SK-N-MC (cell line): ENCODE measurements at regions not wholly inside any gene's neighbourhood (a gene's known extent, or its start where the extent isn't known, plus 50 kb on each side); places are given as distances from the start of the nearest gene placed in this dataset.

Experiments used
- DNase-seq: peaks from one replicate; pipeline ENCODE4 v3.0.0-alpha.2; 2011; ENCODE audit warnings: low read depth, low spot score
- H3K27ac ChIP-seq: fragments of 200-600 bp; sonication (generic); 2 replicates; pipeline ENCODE4 v1.5.1; 2016; ENCODE audit warnings: mixed run types
- H3K36me3 ChIP-seq: fragments of 200-600 bp; sonication (generic); 2 replicates; pipeline ENCODE4 v1.6.1; 2017; ENCODE audit warnings: antibody characterized with exemption, low read length, mixed read lengths; ENCODE audit not compliant: insufficient read depth
- H3K4me3 ChIP-seq: fragments of 200-600 bp; sonication (generic); 2 replicates; pipeline ENCODE4 v1.5.1; 2016
- H3K9ac ChIP-seq: fragments of 200-600 bp; sonication (generic); 2 replicates; pipeline ENCODE4 v1.8.0; 2017; ENCODE audit warnings: mixed run types, mixed read lengths; ENCODE audit not compliant: insufficient read length
- H3K9me3 ChIP-seq: fragments of 200-600 bp; sonication (generic); 2 replicates; pipeline ENCODE4 v1.6.1; 2017; ENCODE audit warnings: low read depth, mild to moderate bottlenecking, antibody characterized with exemption, low read length, moderate library complexity, mixed read lengths
- EZH2 ChIP-seq: fragments of 200-600 bp; sonication (generic); IDR thresholded peaks from one replicate; pipeline ENCODE4 v1.6.1; 2017; ENCODE audit warnings: antibody characterized with exemption
- FOXP2 ChIP-seq: optimal IDR thresholded peaks from 2 replicates; pipeline ENCODE3; 2011; ENCODE audit warnings: mild to moderate bottlenecking, moderate library complexity; ENCODE audit not compliant: insufficient read depth; ENCODE audit errors: extremely low read length, control extremely low read depth
- POLR2AphosphoS5 ChIP-seq: IDR thresholded peaks from 2 replicates; pipeline ENCODE4 v1.6.1; 2012; ENCODE audit warnings: mild to moderate bottlenecking, low read depth, low read length, borderline replicate concordance

GRCh38 chr2:16293398-16293797 is 353.0 kb downstream of the MYCN start:
- no peak for DNase-seq
- TF ChIP-seq EZH2: no peak
- TF ChIP-seq FOXP2: no peak
- TF ChIP-seq POLR2AphosphoS5: no peak
- Histone ChIP-seq H3K4me3 (no peak overlapping the region), H3K36me3 (no peaks in the 10 kb centered on the region), H3K27ac (no peak overlapping the region), H3K9me3 (no peaks in the 10 kb centered on the region), H3K9ac (no peak overlapping the region)

- Histone ChIP-seq H3K27ac (no peak overlapping the region), H3K9ac (no peak overlapping the region), H3K4me3 (no peak overlapping the region), H3K36me3 (no peaks in the 10 kb centered on the region), H3K9me3 (no peaks in the 10 kb centered on the region)
- TF ChIP-seq POLR2AphosphoS5 (no peak), EZH2 (no peak)
- no peak for DNase-seq
These were observed 351.6 kb downstream of the MYCN start for GRCh38 chr2:16291731-16292550.

GRCh38 chr2:16291226-16291625 is 350.9 kb downstream of the MYCN start:
- H3K9me3 ChIP-seq: no peaks in the 10 kb centered on the region
- no peak overlapping the region for H3K9ac ChIP-seq
- H3K4me3 ChIP-seq: no peak overlapping the region
- DNase-seq: no peak
- no peak for TF ChIP-seq EZH2
- no peaks in the 10 kb centered on the region for H3K36me3 ChIP-seq
- H3K27ac ChIP-seq: no peak overlapping the region

GRCh38 chr2:16290311-16291020 is 350.1 kb downstream of the MYCN start:
- no peak overlapping the region for H3K4me3 ChIP-seq
- no peaks in the 10 kb centered on the region for H3K9me3 ChIP-seq
- DNase-seq: no peak
- H3K9ac ChIP-seq: no peak overlapping the region
- no peak overlapping the region for H3K27ac ChIP-seq
- no peaks in the 10 kb centered on the region for H3K36me3 ChIP-seq
- TF ChIP-seq EZH2 (no peak), POLR2AphosphoS5 (no peak), FOXP2 (no peak)

- Histone ChIP-seq H3K9ac (no peak overlapping the region), H3K9me3 (no peaks in the 10 kb centered on the region), H3K4me3 (no peak overlapping the region), H3K36me3 (no peaks in the 10 kb centered on the region), H3K27ac (no peak overlapping the region)
- DNase-seq: no peak
- TF ChIP-seq POLR2AphosphoS5 (no peak), FOXP2 (no peak), EZH2 (no peak)
These were observed 348.2 kb downstream of the MYCN start for GRCh38 chr2:16288371-16289112.

- no peak overlapping the region for H3K27ac ChIP-seq
- TF ChIP-seq FOXP2 (no peak), POLR2AphosphoS5 (no peak), EZH2 (no peak)
These were observed 347.5 kb downstream of the MYCN start for GRCh38 chr2:16287831-16288230.

GRCh38 chr2:16287281-16287680 is 346.9 kb downstream of the MYCN start:
- Histone ChIP-seq H3K36me3 (no peaks in the 10 kb centered on the region), H3K9ac (no peak overlapping the region), H3K27ac (no peak overlapping the region), H3K4me3 (no peak overlapping the region), H3K9me3 (no peaks in the 10 kb centered on the region)
- TF ChIP-seq POLR2AphosphoS5 (no peak), FOXP2 (no peak), EZH2 (no peak)
- DNase-seq: no peak

More at GRCh38 chr2:16287831-16288230, 347.5 kb downstream of the MYCN start:
- H3K9ac ChIP-seq: no peak overlapping the region
- no peaks in the 10 kb centered on the region for H3K36me3 ChIP-seq
- H3K4me3 ChIP-seq: no peak overlapping the region
- H3K9me3 ChIP-seq: no peaks in the 10 kb centered on the region
- no peak for DNase-seq

GRCh38 chr2:16285813-16286510 is 345.6 kb downstream of the MYCN start:
- no peak overlapping the region for H3K27ac ChIP-seq
- DNase-seq: no peak
- no peaks in the 10 kb centered on the region for H3K9me3 ChIP-seq
- H3K4me3 ChIP-seq: no peak overlapping the region
- TF ChIP-seq EZH2: no peak
- no peak for TF ChIP-seq FOXP2
- no peak for TF ChIP-seq POLR2AphosphoS5
- no peaks in the 10 kb centered on the region for H3K36me3 ChIP-seq
- H3K9ac ChIP-seq: no peak overlapping the region
